Glutamatergic neuron (in vitro differentiated cells): ENCODE measurements at regions not wholly inside any gene's neighbourhood (a gene's known extent, or its start where the extent isn't known, plus 50 kb on each side); places are given as distances from the start of the nearest gene placed in this dataset.

Experiments used
- DNase-seq: peaks from one replicate; pipeline ENCODE4 v3.0.0; 2022
- H3K27ac Mint-ChIP-seq: one replicate; pipeline ENCODE4 v1.8.0; 2020; ENCODE audit warnings: mild to moderate bottlenecking, mixed read lengths, inconsistent platforms; ENCODE audit not compliant: unreplicated experiment
- H3K27me3 Mint-ChIP-seq: one replicate; pipeline ENCODE4 v1.8.0; 2020; ENCODE audit warnings: mild to moderate bottlenecking, moderate library complexity, mixed read lengths, inconsistent platforms; ENCODE audit not compliant: unreplicated experiment
- H3K36me3 Mint-ChIP-seq: one replicate; pipeline ENCODE4 v1.8.0; 2020; ENCODE audit warnings: mild to moderate bottlenecking, mixed read lengths, inconsistent platforms; ENCODE audit not compliant: unreplicated experiment
- H3K4me1 Mint-ChIP-seq: one replicate; pipeline ENCODE4 v1.8.0; 2020; ENCODE audit warnings: mild to moderate bottlenecking, low read depth, mixed read lengths, inconsistent platforms; ENCODE audit not compliant: unreplicated experiment
- H3K4me3 Mint-ChIP-seq: one replicate; pipeline ENCODE4 v1.8.0; 2020; ENCODE audit warnings: mild to moderate bottlenecking, mixed read lengths, inconsistent platforms; ENCODE audit not compliant: unreplicated experiment
- H3K9me3 Mint-ChIP-seq: one replicate; pipeline ENCODE4 v1.8.0; 2020; ENCODE audit warnings: mild to moderate bottlenecking, moderate library complexity, mixed read lengths, inconsistent platforms; ENCODE audit not compliant: unreplicated experiment
- CTCF ChIP-seq: fragments of 200-600 bp; sonication (generic); IDR thresholded peaks from one replicate; pipeline ENCODE4 v1.5.0; 2021; ENCODE audit not compliant: partially characterized antibody, unreplicated experiment

- Mint-ChIP-seq H3K36me3 (peaks cover 10% of the 10 kb centered on the region), H3K27ac (no peak overlapping the region), H3K27me3 (peaks cover 3% of the 10 kb centered on the region), H3K4me3 (no peak overlapping the region), H3K9me3 (no peaks in the 10 kb centered on the region), H3K4me1 (no peaks in the 10 kb centered on the region)
- TF ChIP-seq CTCF, result no peak
- no peak for DNase-seq
Observed at GRCh38 chr7:28314841-28315240, 97.5 kb upstream of the CREB5 start.

- Mint-ChIP-seq H3K9me3 (no peaks in the 10 kb centered on the region), H3K4me3 (no peak overlapping the region), H3K4me1 (no peaks in the 10 kb centered on the region), H3K27me3 (peaks cover 1% of the 10 kb centered on the region), H3K27ac (no peak overlapping the region), H3K36me3 (peaks cover 10% of the 10 kb centered on the region)
- TF ChIP-seq CTCF, result no peak
- DNase-seq, result no peak
Observed at GRCh38 chr7:28315565-28316410, 96.5 kb upstream of the CREB5 start.

GRCh38 chr7:28316489-28316888 is 95.8 kb upstream of the CREB5 start:
- H3K27ac Mint-ChIP-seq, result no peak overlapping the region
- no peak for TF ChIP-seq CTCF
- DNase-seq, result no peak
- H3K4me3 Mint-ChIP-seq, result no peak overlapping the region
- H3K9me3 Mint-ChIP-seq, result no peaks in the 10 kb centered on the region
- no peaks in the 10 kb centered on the region for H3K4me1 Mint-ChIP-seq
- peaks cover 6% of the 10 kb centered on the region for H3K36me3 Mint-ChIP-seq
- peaks cover 1% of the 10 kb centered on the region for H3K27me3 Mint-ChIP-seq

GRCh38 chr7:28318101-28318762 is 94.1 kb upstream of the CREB5 start:
- TF ChIP-seq CTCF, result no peak
- H3K9me3 Mint-ChIP-seq, result no peaks in the 10 kb centered on the region
- no peak for DNase-seq
- no peaks in the 10 kb centered on the region for H3K4me1 Mint-ChIP-seq
- H3K27ac Mint-ChIP-seq, result no peak overlapping the region
- peaks cover 1% of the 10 kb centered on the region for H3K27me3 Mint-ChIP-seq
- no peak overlapping the region for H3K4me3 Mint-ChIP-seq
- H3K36me3 Mint-ChIP-seq, result no peaks in the 10 kb centered on the region

- H3K4me3 Mint-ChIP-seq, result no peak overlapping the region
- H3K36me3 Mint-ChIP-seq, result no peaks in the 10 kb centered on the region
- DNase-seq, result no peak
- no peaks in the 10 kb centered on the region for H3K4me1 Mint-ChIP-seq
- TF ChIP-seq CTCF, result no peak
- peaks cover 2% of the 10 kb centered on the region for H3K27me3 Mint-ChIP-seq
- no peaks in the 10 kb centered on the region for H3K9me3 Mint-ChIP-seq
- no peak overlapping the region for H3K27ac Mint-ChIP-seq
Observed at GRCh38 chr7:28323833-28324232, 88.5 kb upstream of the CREB5 start.
